ENCODE measurements at regions not wholly inside any gene's neighbourhood (a gene's known extent, or its start where the extent isn't known, plus 50 kb on each side); places are given as distances from the start of the nearest gene placed in this dataset.

GRCh38 chr21:18163956-18164355, 80.7 kb upstream of the CHODL start:
- Histone ChIP-seq H3K4me3 (ENCODE audit: low read depth in 2 of 2, low read length in 2 of 2) (no peak overlapping the region), H3K9me3 (ENCODE audit: control insufficient read depth, insufficient read depth, low read depth, low read length) (no peaks in the 10 kb centered on the region), H3K4me1 (ENCODE audit: control insufficient read depth, insufficient read depth, low read length) (no peaks in the 10 kb centered on the region), H3K27me3 (ENCODE audit: control insufficient read depth, insufficient read depth, low read length) (no peaks in the 10 kb centered on the region), H3K27ac (ENCODE audit: low read length) (no peak overlapping the region), H3K36me3 (ENCODE audit: control insufficient read depth, insufficient read depth, low read length) (no peaks in the 10 kb centered on the region)
- in situ Hi-C loops (cut with HindIII; ENCODE audit: low pct_unique_long_range_greater_than_20kb, low sequenced_read_pairs) (no loop called here), intact Hi-C loops (cut with micrococcal nuclease; ENCODE audit: unreplicated experiment) (no loop called here)
- no TSS peak for BruUV-seq (replicated peaks)
- CTCF ChIA-PET: no interaction called here
- DNase-seq (ENCODE audit: low read depth, low spot score) (no peak), ATAC-seq (no peak)
- no peak for TF ChIP-seq TCF7L2 (IDR thresholded peaks at IDR 0.05; ENCODE audit: low read depth, low read length)
- no peak for TF ChIP-seq SIN3A (IDR thresholded peaks at IDR 0.05; ENCODE audit: borderline replicate concordance, insufficient read depth, low read depth, low read length)
- TF ChIP-seq, protein P1, sequence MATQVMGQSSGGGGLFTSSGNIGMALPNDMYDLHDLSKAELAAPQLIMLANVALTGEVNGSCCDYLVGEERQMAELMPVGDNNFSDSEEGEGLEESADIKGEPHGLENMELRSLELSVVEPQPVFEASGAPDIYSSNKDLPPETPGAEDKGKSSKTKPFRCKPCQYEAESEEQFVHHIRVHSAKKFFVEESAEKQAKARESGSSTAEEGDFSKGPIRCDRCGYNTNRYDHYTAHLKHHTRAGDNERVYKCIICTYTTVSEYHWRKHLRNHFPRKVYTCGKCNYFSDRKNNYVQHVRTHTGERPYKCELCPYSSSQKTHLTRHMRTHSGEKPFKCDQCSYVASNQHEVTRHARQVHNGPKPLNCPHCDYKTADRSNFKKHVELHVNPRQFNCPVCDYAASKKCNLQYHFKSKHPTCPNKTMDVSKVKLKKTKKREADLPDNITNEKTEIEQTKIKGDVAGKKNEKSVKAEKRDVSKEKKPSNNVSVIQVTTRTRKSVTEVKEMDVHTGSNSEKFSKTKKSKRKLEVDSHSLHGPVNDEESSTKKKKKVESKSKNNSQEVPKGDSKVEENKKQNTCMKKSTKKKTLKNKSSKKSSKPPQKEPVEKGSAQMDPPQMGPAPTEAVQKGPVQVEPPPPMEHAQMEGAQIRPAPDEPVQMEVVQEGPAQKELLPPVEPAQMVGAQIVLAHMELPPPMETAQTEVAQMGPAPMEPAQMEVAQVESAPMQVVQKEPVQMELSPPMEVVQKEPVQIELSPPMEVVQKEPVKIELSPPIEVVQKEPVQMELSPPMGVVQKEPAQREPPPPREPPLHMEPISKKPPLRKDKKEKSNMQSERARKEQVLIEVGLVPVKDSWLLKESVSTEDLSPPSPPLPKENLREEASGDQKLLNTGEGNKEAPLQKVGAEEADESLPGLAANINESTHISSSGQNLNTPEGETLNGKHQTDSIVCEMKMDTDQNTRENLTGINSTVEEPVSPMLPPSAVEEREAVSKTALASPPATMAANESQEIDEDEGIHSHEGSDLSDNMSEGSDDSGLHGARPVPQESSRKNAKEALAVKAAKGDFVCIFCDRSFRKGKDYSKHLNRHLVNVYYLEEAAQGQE (IDR thresholded peaks at IDR 0.05; ENCODE audit: insufficient read depth in 1 of 2, low read depth in 2 of 2, low read length in 1 of 2): no peak
- no peak for TF ChIP-seq POLR2AphosphoS5 (IDR thresholded peaks at IDR 0.05; ENCODE audit: low read depth, low read length)
- TF ChIP-seq CTCF (IDR thresholded peaks at IDR 0.05): no peak
- POLR2A ChIA-PET: no interaction called here

GRCh38 chr21:18161841-18162240, 82.8 kb upstream of the CHODL start:
- Histone ChIP-seq H3K36me3 (ENCODE audit: control insufficient read depth, insufficient read depth, low read length) (no peaks in the 10 kb centered on the region), H3K4me1 (ENCODE audit: control insufficient read depth, insufficient read depth, low read length) (no peaks in the 10 kb centered on the region), H3K27ac (ENCODE audit: low read length) (no peak overlapping the region), H3K27me3 (ENCODE audit: control insufficient read depth, insufficient read depth, low read length) (no peaks in the 10 kb centered on the region), H3K9me3 (ENCODE audit: control insufficient read depth, insufficient read depth, low read depth, low read length) (no peaks in the 10 kb centered on the region), H3K4me3 (ENCODE audit: low read depth in 2 of 2, low read length in 2 of 2) (no peak overlapping the region)
- no peak for DNase-seq (ENCODE audit: low read depth, low spot score)
- no TSS peak for BruUV-seq (replicated peaks)
- intact Hi-C loops (cut with micrococcal nuclease; ENCODE audit: unreplicated experiment): no loop called here
- no peak for TF ChIP-seq SIN3A (IDR thresholded peaks at IDR 0.05; ENCODE audit: borderline replicate concordance, insufficient read depth, low read depth, low read length)
- no peak for TF ChIP-seq POLR2AphosphoS5 (IDR thresholded peaks at IDR 0.05; ENCODE audit: low read depth, low read length)
- no peak for TF ChIP-seq TCF7L2 (IDR thresholded peaks at IDR 0.05; ENCODE audit: low read depth, low read length)
- TF ChIP-seq, protein P1 (IDR thresholded peaks at IDR 0.05; ENCODE audit: insufficient read depth in 1 of 2, low read depth in 2 of 2, low read length in 1 of 2): no peak
- no peak for TF ChIP-seq CTCF (IDR thresholded peaks at IDR 0.05)
- ChIA-PET CTCF (interaction anchor here (0.5 kb wide), 1 partner anchor 236 kb away, joined by 9 read pairs; no protein-coding TSS in a partner anchor), POLR2A (no interaction called here)
- in situ Hi-C loops (cut with HindIII; ENCODE audit: low pct_unique_long_range_greater_than_20kb, low sequenced_read_pairs): no loop called here
- no peak for ATAC-seq
